ENCODE measurements at regions not wholly inside any gene's neighbourhood (a gene's known extent, or its start where the extent isn't known, plus 50 kb on each side); places are given as distances from the start of the nearest gene placed in this dataset.

GRCh38 chr13:97582170-97582569 is 148.2 kb downstream of the RAP2A start:
- intact Hi-C loops (cut with DNase I) = no loop called here

GRCh38 chr13:97583907-97584497 is 150.0 kb downstream of the RAP2A start:
- no peak for DNase-seq
- WGBS, 3 donors = 64 to 76% (median 66%) methylated on average over 3 of the region's 3 CpGs
- Histone ChIP-seq H3K4me3 (no peak overlapping the region), H3K27me3 (no peaks in the 10 kb centered on the region), H3K36me3 (no peaks in the 10 kb centered on the region), H3K9me3 (no peaks in the 10 kb centered on the region), H3K27ac (no peak overlapping the region), H3K4me1 (ENCODE audit: insufficient read depth) (no peaks in the 10 kb centered on the region)
- no peak for TF ChIP-seq CTCF (IDR thresholded peaks at IDR 0.05)
- no peak for TF ChIP-seq POLR2A (IDR thresholded peaks at IDR 0.05)
- no peak for TF ChIP-seq EP300 (IDR thresholded peaks at IDR 0.05)
- intact Hi-C loops (cut with DNase I) = no loop called here

More at GRCh38 chr13:97582170-97582569, 148.2 kb downstream of the RAP2A start:
- Histone ChIP-seq H3K27me3 (no peaks in the 10 kb centered on the region), H3K36me3 (no peaks in the 10 kb centered on the region), H3K4me1 (ENCODE audit: insufficient read depth) (no peaks in the 10 kb centered on the region), H3K9me3 (no peaks in the 10 kb centered on the region), H3K4me3 (no peak overlapping the region), H3K27ac (no peak overlapping the region)
- no peak for TF ChIP-seq CTCF (IDR thresholded peaks at IDR 0.05)
- TF ChIP-seq EP300 (IDR thresholded peaks at IDR 0.05) = no peak
- TF ChIP-seq POLR2A (IDR thresholded peaks at IDR 0.05) = no peak
- 65 to 89% (median 77%) methylated on average over 5 of the region's 5 CpGs for WGBS, 3 donors
- no peak for DNase-seq

- no peaks in the 10 kb centered on the region for H3K36me3 ChIP-seq
- 67 to 69% (median 68%) methylated on average over 1 of the region's 1 CpG for WGBS, 3 donors
- TF ChIP-seq POLR2A (IDR thresholded peaks at IDR 0.05) (no peak), CTCF (IDR thresholded peaks at IDR 0.05) (no peak), EP300 (IDR thresholded peaks at IDR 0.05) (no peak)
- H3K9me3 ChIP-seq = no peaks in the 10 kb centered on the region
- intact Hi-C loops (cut with DNase I) = no loop called here
- H3K27ac ChIP-seq = no peak overlapping the region
- H3K4me1 ChIP-seq (ENCODE audit: insufficient read depth) = no peaks in the 10 kb centered on the region
- no peaks in the 10 kb centered on the region for H3K27me3 ChIP-seq
- H3K4me3 ChIP-seq = no peak overlapping the region
- no peak for DNase-seq
Observed at GRCh38 chr13:97586941-97587340, 153.0 kb downstream of the RAP2A start.

GRCh38 chr13:97588993-97589392 is 155.0 kb downstream of the RAP2A start:
- Histone ChIP-seq H3K9me3 (peaks cover 0 to 3% of the 10 kb centered on the region in 2 donors), H3K4me3 (no peak overlapping the region), H3K36me3 (no peaks in the 10 kb centered on the region), H3K4me1 (ENCODE audit: insufficient read depth) (no peaks in the 10 kb centered on the region), H3K27ac (no peak overlapping the region), H3K27me3 (no peaks in the 10 kb centered on the region)
- intact Hi-C loops (cut with DNase I) = no loop called here
- TF ChIP-seq EP300 (IDR thresholded peaks at IDR 0.05) (no peak), POLR2A (IDR thresholded peaks at IDR 0.05) (no peak), CTCF (IDR thresholded peaks at IDR 0.05) (no peak)
- WGBS, 3 donors = 58 to 88% (median 67%) methylated on average over 1 of the region's 1 CpG
- no peak for DNase-seq
